PC-9 (cell line): ENCODE measurements at regions not wholly inside any gene's neighbourhood (a gene's known extent, or its start where the extent isn't known, plus 50 kb on each side); places are given as distances from the start of the nearest gene placed in this dataset.

Experiments
- BruUV-seq: library from RNA; stranded (reverse); fragments of 400-500 nt; replicated peaks from 2 replicates; lab custom pipeline; 2021; lab: Mats Ljungman, UMichigan
- CTCF ChIA-PET: fragments of 300-600 bp; sonication (Branson Sonifier 250); formaldehyde crosslinking; loops from one replicate; lab custom pipeline; 2022; ENCODE audit warnings: antibody characterized with exemption; lab: Charles Lee
- POLR2A ChIA-PET: fragments of 300-600 bp; sonication (Branson Sonifier 250); formaldehyde crosslinking; loops from one replicate; lab custom pipeline; 2022; ENCODE audit warnings: antibody characterized with exemption; ENCODE audit not compliant: unreplicated experiment; lab: Charles Lee
- DNase-seq, 2 experiments: peaks; one replicate each; pipeline versions ENCODE4 v3.0.0 to v3.0.0-alpha.2; 2015 to 2022; ENCODE audit warnings: mixed read lengths in 1 of 2
- H2AFZ ChIP-seq: fragments of 200-600 bp; sonication (generic); 2 replicates; pipeline ENCODE4 v1.8.1; 2017; ENCODE audit warnings: antibody characterized with exemption
- H3F3A ChIP-seq: fragments of 200-600 bp; sonication (generic); 2 replicates; pipeline ENCODE4 v1.8.1; 2017; ENCODE audit warnings: antibody characterized with exemption, mild to moderate bottlenecking, low read depth; ENCODE audit not compliant: insufficient read depth
- H3K27ac ChIP-seq: fragments of 200-600 bp; sonication (generic); 2 replicates; pipeline ENCODE4 v1.6.1; 2016; ENCODE audit warnings: mixed run types
- H3K27me3 ChIP-seq: fragments of 200-600 bp; sonication (generic); 2 replicates; pipeline ENCODE4 v1.6.1; 2016; ENCODE audit warnings: low read depth, mixed run types; ENCODE audit not compliant: insufficient read depth
- H3K36me3 ChIP-seq: fragments of 200-600 bp; sonication (generic); 2 replicates; pipeline ENCODE4 v1.6.1; 2016; ENCODE audit warnings: low read depth, mixed run types
- H3K4me1 ChIP-seq: fragments of 200-600 bp; sonication (generic); replicated peaks from 2 replicates; pipeline ENCODE4 v1.6.1; 2016; ENCODE audit warnings: mixed run types; ENCODE audit not compliant: insufficient read depth
- H3K4me2 ChIP-seq: fragments of 200-600 bp; sonication (generic); 2 replicates; pipeline ENCODE4 v1.6.1; 2017; ENCODE audit warnings: mixed run types
- H3K4me3 ChIP-seq: fragments of 200-600 bp; sonication (generic); 2 replicates; pipeline ENCODE4 v1.6.1; 2016; ENCODE audit warnings: mixed run types
- H3K79me2 ChIP-seq: fragments of 200-600 bp; sonication (generic); 2 replicates; pipeline ENCODE4 v1.6.1; 2017; ENCODE audit warnings: low read depth, mixed run types
- H3K9me2 ChIP-seq: fragments of 200-600 bp; sonication (generic); 2 replicates; pipeline ENCODE4 v1.8.1; 2017; ENCODE audit warnings: mild to moderate bottlenecking; ENCODE audit not compliant: insufficient read depth
- H3K9me3 ChIP-seq: fragments of 200-600 bp; sonication (generic); 2 replicates; pipeline ENCODE4 v1.8.1; 2016; ENCODE audit warnings: low read depth; ENCODE audit not compliant: insufficient read depth
- H4K20me1 ChIP-seq: fragments of 200-600 bp; sonication (generic); 2 replicates; pipeline ENCODE4 v1.8.1; 2017; ENCODE audit not compliant: insufficient read depth
- EZH2 ChIP-seq: fragments of 200-600 bp; sonication (generic); IDR thresholded peaks from 2 replicates; pipeline ENCODE4 v1.8.0; 2017; ENCODE audit warnings: antibody characterized with exemption, low read depth
- intact Hi-C: fragments of 100-400 bp; cut with micrococcal nuclease; formaldehyde crosslinking; loops from one replicate; pipeline ENCODE4 v1.10.0; 2022; ENCODE audit not compliant: unreplicated experiment
- TF ChIP-seq, protein P1 (sequence below): fragments of 200-600 bp; sonication (generic); conservative IDR thresholded peaks from 2 replicates; pipeline ENCODE4 v1.6.1; 2017; ENCODE audit warnings: mixed run types, antibody characterized with exemption, mild to moderate bottlenecking, moderate library complexity

GRCh38 chr18:61222206-61222605 is 111.0 kb upstream of the CDH20 start:
- no peak overlapping the region for H3K4me2 ChIP-seq
- H3K4me1 ChIP-seq, result no peaks in the 10 kb centered on the region
- no peaks in the 10 kb centered on the region for H3K36me3 ChIP-seq
- no peak overlapping the region for H3K27ac ChIP-seq
- no peaks in the 10 kb centered on the region for H4K20me1 ChIP-seq
- H2AFZ ChIP-seq, result no peak overlapping the region
- CTCF ChIA-PET, result no interaction called here
- no peaks in the 10 kb centered on the region for H3K9me2 ChIP-seq
- H3K79me2 ChIP-seq, result no peaks in the 10 kb centered on the region
- H3K4me3 ChIP-seq, result no peak overlapping the region
- H3F3A ChIP-seq, result no peaks in the 10 kb centered on the region
- POLR2A ChIA-PET, result no interaction called here
- no peaks in the 10 kb centered on the region for H3K9me3 ChIP-seq
- intact Hi-C loops, result no loop called here
- DNase-seq, result no peak
- H3K27me3 ChIP-seq, result no peaks in the 10 kb centered on the region
- TF ChIP-seq EZH2, result no peak
- no TSS peak for BruUV-seq

DNA sequence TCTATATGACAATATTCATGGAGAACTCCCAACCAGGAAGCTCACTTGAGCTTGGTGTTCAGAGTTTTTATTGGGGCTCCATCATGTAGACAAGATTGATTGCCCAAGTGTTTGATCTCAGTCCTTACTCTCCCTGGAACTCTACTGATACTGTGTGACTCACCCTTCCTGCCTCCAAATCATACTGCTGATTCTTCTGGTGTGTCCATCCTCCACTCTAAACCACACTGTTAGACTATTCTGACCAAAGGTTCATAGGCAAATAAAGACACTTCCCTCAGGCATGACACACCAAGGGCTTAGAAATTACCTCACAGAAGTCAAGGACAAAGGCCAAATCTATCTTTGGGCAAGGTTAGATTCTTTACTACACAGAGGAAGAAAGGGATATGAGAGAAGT is 107.9 kb upstream of the CDH20 start:
- Histone ChIP-seq H3K9me3 (no peaks in the 10 kb centered on the region), H3F3A (no peaks in the 10 kb centered on the region), H3K27me3 (no peaks in the 10 kb centered on the region), H3K9me2 (no peaks in the 10 kb centered on the region), H3K4me2 (no peak overlapping the region), H2AFZ (no peak overlapping the region), H3K36me3 (no peaks in the 10 kb centered on the region), H3K27ac (no peak overlapping the region), H3K4me3 (no peak overlapping the region), H4K20me1 (no peaks in the 10 kb centered on the region), H3K4me1 (no peaks in the 10 kb centered on the region), H3K79me2 (no peaks in the 10 kb centered on the region)
- DNase-seq, result no peak
- intact Hi-C loops, result no loop called here
- TF ChIP-seq, protein P1, sequence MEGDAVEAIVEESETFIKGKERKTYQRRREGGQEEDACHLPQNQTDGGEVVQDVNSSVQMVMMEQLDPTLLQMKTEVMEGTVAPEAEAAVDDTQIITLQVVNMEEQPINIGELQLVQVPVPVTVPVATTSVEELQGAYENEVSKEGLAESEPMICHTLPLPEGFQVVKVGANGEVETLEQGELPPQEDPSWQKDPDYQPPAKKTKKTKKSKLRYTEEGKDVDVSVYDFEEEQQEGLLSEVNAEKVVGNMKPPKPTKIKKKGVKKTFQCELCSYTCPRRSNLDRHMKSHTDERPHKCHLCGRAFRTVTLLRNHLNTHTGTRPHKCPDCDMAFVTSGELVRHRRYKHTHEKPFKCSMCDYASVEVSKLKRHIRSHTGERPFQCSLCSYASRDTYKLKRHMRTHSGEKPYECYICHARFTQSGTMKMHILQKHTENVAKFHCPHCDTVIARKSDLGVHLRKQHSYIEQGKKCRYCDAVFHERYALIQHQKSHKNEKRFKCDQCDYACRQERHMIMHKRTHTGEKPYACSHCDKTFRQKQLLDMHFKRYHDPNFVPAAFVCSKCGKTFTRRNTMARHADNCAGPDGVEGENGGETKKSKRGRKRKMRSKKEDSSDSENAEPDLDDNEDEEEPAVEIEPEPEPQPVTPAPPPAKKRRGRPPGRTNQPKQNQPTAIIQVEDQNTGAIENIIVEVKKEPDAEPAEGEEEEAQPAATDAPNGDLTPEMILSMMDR, result no peak
- TF ChIP-seq EZH2, result no peak
- CTCF ChIA-PET, result no interaction called here
- POLR2A ChIA-PET, result no interaction called here
- BruUV-seq, result no TSS peak

DNA sequence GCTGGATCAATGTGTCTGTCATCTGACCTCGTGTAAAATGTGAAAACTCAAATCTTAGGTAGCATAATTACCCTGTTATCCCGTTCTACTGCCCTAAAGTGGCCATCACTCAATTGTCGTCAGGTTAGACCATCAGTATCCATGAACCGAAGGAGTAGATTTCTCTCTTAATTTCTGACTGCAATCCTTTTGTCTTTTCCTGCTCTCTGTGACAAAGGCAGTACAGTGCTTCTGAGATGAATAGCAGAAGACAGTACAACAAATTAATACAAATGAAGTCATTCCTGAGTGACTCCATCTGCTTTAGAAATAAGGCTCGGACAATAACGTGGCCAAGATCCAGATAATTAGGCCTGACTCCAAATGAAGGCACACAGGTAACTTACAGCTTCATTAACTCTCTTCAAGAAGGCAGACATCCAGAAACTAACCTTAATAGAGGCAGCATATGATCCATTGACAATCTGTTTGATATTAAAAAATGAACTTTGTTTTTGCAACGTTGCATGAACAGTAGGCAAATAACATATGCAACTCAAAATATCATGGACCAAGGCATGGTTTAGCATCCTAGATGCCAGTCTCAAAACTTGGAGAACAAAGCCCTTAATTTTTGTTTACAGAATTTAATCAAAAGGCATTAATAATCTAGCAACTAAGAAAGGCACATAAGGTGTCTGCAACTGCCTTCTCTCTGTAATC is 96.7 kb upstream of the CDH20 start:
- POLR2A ChIA-PET, result no interaction called here
- intact Hi-C loops, result no loop called here

More for the DNA sequence above, 96.7 kb upstream of the CDH20 start:
- Histone ChIP-seq H3K4me1 (no peaks in the 10 kb centered on the region), H3K4me3 (no peak overlapping the region), H3K9me2 (no peaks in the 10 kb centered on the region), H3K27ac (no peak overlapping the region), H3K4me2 (no peak overlapping the region), H4K20me1 (no peaks in the 10 kb centered on the region), H3K79me2 (no peaks in the 10 kb centered on the region), H3F3A (no peaks in the 10 kb centered on the region), H3K9me3 (no peaks in the 10 kb centered on the region), H3K27me3 (no peaks in the 10 kb centered on the region), H3K36me3 (no peaks in the 10 kb centered on the region), H2AFZ (no peak overlapping the region)
- TF ChIP-seq, protein P1, result no peak
- no peak for TF ChIP-seq EZH2
- CTCF ChIA-PET, result no interaction called here
- BruUV-seq, result no TSS peak
- DNase-seq, result no peak
